ENCODE measurements at regions not wholly inside any gene's neighbourhood (a gene's known extent, or its start where the extent isn't known, plus 50 kb on each side); places are given as distances from the start of the nearest gene placed in this dataset.
"Not testable (repeated sequence)": the region's sequence is repeated elsewhere in the genome, so short reads cannot be mapped to it uniquely, and the experiment has no call there.

- no peaks in the 10 kb centered on the region for H3K4me1 ChIP-seq (ENCODE audit: low read length)
- H2AFZ ChIP-seq (ENCODE audit: low read depth, low read length): no peak overlapping the region
- H3K4me3 ChIP-seq (ENCODE audit: low read length): no peak overlapping the region
- H3K9me3 ChIP-seq (ENCODE audit: insufficient read depth, low read length): no peaks in the 10 kb centered on the region
- TF ChIP-seq, protein P1, sequence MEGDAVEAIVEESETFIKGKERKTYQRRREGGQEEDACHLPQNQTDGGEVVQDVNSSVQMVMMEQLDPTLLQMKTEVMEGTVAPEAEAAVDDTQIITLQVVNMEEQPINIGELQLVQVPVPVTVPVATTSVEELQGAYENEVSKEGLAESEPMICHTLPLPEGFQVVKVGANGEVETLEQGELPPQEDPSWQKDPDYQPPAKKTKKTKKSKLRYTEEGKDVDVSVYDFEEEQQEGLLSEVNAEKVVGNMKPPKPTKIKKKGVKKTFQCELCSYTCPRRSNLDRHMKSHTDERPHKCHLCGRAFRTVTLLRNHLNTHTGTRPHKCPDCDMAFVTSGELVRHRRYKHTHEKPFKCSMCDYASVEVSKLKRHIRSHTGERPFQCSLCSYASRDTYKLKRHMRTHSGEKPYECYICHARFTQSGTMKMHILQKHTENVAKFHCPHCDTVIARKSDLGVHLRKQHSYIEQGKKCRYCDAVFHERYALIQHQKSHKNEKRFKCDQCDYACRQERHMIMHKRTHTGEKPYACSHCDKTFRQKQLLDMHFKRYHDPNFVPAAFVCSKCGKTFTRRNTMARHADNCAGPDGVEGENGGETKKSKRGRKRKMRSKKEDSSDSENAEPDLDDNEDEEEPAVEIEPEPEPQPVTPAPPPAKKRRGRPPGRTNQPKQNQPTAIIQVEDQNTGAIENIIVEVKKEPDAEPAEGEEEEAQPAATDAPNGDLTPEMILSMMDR (IDR thresholded peaks at IDR 0.05; ENCODE audit: low read depth, low read length): no peak
- TF ChIP-seq EZH2phosphoT487 (IDR thresholded peaks at IDR 0.05; ENCODE audit: low read depth): no peak
- no peaks in the 10 kb centered on the region for H3K36me3 ChIP-seq (replicated peaks; ENCODE audit: low read depth, low read length)
- H4K20me1 ChIP-seq (ENCODE audit: insufficient read depth, low read length): no peaks in the 10 kb centered on the region
- no peaks in the 10 kb centered on the region for H3K27me3 ChIP-seq (ENCODE audit: low read depth, low read length)
- no peaks in the 10 kb centered on the region for H3K79me2 ChIP-seq (ENCODE audit: low read length)
- H3K4me2 ChIP-seq (ENCODE audit: low read length): no peak overlapping the region
- H3K27ac ChIP-seq (ENCODE audit: low read length): no peak overlapping the region
- H3K9ac ChIP-seq (ENCODE audit: low read length): no peak overlapping the region
Measured at GRCh38 chr2:13354031-13354430, 637.3 kb downstream of the TRIB2 start.

- not testable (repeated sequence) for H3K4me1 ChIP-seq (ENCODE audit: low read length); H3K27me3 ChIP-seq (ENCODE audit: low read depth, low read length); H3K9me3 ChIP-seq (ENCODE audit: insufficient read depth, low read length)
Measured at GRCh38 chr2:13381928-13382327, 665.2 kb downstream of the TRIB2 start.

GRCh38 chr2:13389172-13389571 is 672.4 kb downstream of the TRIB2 start:
- H3K27ac ChIP-seq (ENCODE audit: low read length); H3K9me3 ChIP-seq (ENCODE audit: insufficient read depth, low read length); H3K4me3 ChIP-seq (ENCODE audit: low read length); H3K36me3 ChIP-seq (replicated peaks; ENCODE audit: low read depth, low read length); H3K4me1 ChIP-seq (ENCODE audit: low read length); H3K27me3 ChIP-seq (ENCODE audit: low read depth, low read length); H3K9ac ChIP-seq (ENCODE audit: low read length); H3K79me2 ChIP-seq (ENCODE audit: low read length); H4K20me1 ChIP-seq (ENCODE audit: insufficient read depth, low read length); H2AFZ ChIP-seq (ENCODE audit: low read depth, low read length); H3K4me2 ChIP-seq (ENCODE audit: low read length): not testable (repeated sequence)

More at GRCh38 chr2:13381928-13382327, 665.2 kb downstream of the TRIB2 start:
- H2AFZ ChIP-seq (ENCODE audit: low read depth, low read length); H3K9ac ChIP-seq (ENCODE audit: low read length); H3K79me2 ChIP-seq (ENCODE audit: low read length); H3K4me2 ChIP-seq (ENCODE audit: low read length); H3K4me3 ChIP-seq (ENCODE audit: low read length); H3K27ac ChIP-seq (ENCODE audit: low read length); H4K20me1 ChIP-seq (ENCODE audit: insufficient read depth, low read length); H3K36me3 ChIP-seq (replicated peaks; ENCODE audit: low read depth, low read length): not testable (repeated sequence)

- Histone ChIP-seq H3K4me2 (ENCODE audit: low read length) (no peak overlapping the region), H3K36me3 (replicated peaks; ENCODE audit: low read depth, low read length) (no peaks in the 10 kb centered on the region)
Measured at GRCh38 chr2:13390676-13391075, 673.9 kb downstream of the TRIB2 start.

DNA sequence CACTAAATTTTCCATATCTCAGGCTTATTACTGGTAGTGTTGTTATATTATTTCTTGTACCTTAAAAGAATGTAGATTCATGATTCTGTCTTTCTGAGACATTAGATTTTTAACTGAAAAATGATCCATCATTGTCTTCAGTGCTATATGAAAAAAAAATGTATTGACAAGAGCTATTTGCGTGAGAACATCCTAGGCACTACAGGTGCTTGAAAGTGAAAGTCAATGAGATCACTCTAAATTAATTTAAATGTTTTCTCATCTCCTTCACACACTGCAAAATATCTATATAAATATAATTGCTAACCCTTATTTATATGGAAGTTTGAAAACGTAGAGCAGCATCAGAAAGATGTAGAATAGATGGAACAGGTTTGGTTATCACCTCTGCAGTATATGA is 684.6 kb downstream of the TRIB2 start:
- Histone ChIP-seq H3K4me3 (ENCODE audit: low read length) (no peak overlapping the region), H3K9me3 (ENCODE audit: insufficient read depth, low read length) (no peaks in the 10 kb centered on the region), H3K27ac (ENCODE audit: low read length) (no peak overlapping the region), H3K27me3 (ENCODE audit: low read depth, low read length) (no peaks in the 10 kb centered on the region), H3K4me1 (ENCODE audit: low read length) (no peaks in the 10 kb centered on the region), H3K4me2 (ENCODE audit: low read length) (no peak overlapping the region), H4K20me1 (ENCODE audit: insufficient read depth, low read length) (no peaks in the 10 kb centered on the region), H3K36me3 (replicated peaks; ENCODE audit: low read depth, low read length) (no peaks in the 10 kb centered on the region), H3K9ac (ENCODE audit: low read length) (no peak overlapping the region), H3K79me2 (ENCODE audit: low read length) (no peaks in the 10 kb centered on the region), H2AFZ (ENCODE audit: low read depth, low read length) (no peak overlapping the region)
- TF ChIP-seq, protein P1 (IDR thresholded peaks at IDR 0.05; ENCODE audit: low read depth, low read length): no peak
- no peak for TF ChIP-seq EZH2phosphoT487 (IDR thresholded peaks at IDR 0.05; ENCODE audit: low read depth)

More at GRCh38 chr2:13390676-13391075, 673.9 kb downstream of the TRIB2 start:
- no peak overlapping the region for H3K9ac ChIP-seq (ENCODE audit: low read length)
- no peak overlapping the region for H3K27ac ChIP-seq (ENCODE audit: low read length)
- no peaks in the 10 kb centered on the region for H3K27me3 ChIP-seq (ENCODE audit: low read depth, low read length)
- no peaks in the 10 kb centered on the region for H3K4me1 ChIP-seq (ENCODE audit: low read length)
- no peak overlapping the region for H3K4me3 ChIP-seq (ENCODE audit: low read length)
- no peaks in the 10 kb centered on the region for H3K9me3 ChIP-seq (ENCODE audit: insufficient read depth, low read length)
- no peaks in the 10 kb centered on the region for H3K79me2 ChIP-seq (ENCODE audit: low read length)
- H4K20me1 ChIP-seq (ENCODE audit: insufficient read depth, low read length): no peaks in the 10 kb centered on the region
- no peak overlapping the region for H2AFZ ChIP-seq (ENCODE audit: low read depth, low read length)
- TF ChIP-seq, protein P1 (IDR thresholded peaks at IDR 0.05; ENCODE audit: low read depth, low read length): no peak
- no peak for TF ChIP-seq EZH2phosphoT487 (IDR thresholded peaks at IDR 0.05; ENCODE audit: low read depth)

Data from OCI-LY3 (cell line).